Chondrocyte (in vitro differentiated cells): ENCODE measurements at regions not wholly inside any gene's neighbourhood (a gene's known extent, or its start where the extent isn't known, plus 50 kb on each side); places are given as distances from the start of the nearest gene placed in this dataset.

ENCODE experiments used
- DNase-seq: peaks from one replicate; pipeline ENCODE4 v3.0.0; 2021; ENCODE audit warnings: mixed read lengths, low spot score
- H3K27ac Mint-ChIP-seq: one replicate; pipeline ENCODE4 v1.8.0; 2021; ENCODE audit warnings: mild to moderate bottlenecking, moderate library complexity, mixed read lengths; ENCODE audit not compliant: unreplicated experiment
- H3K27me3 Mint-ChIP-seq: 2 replicates; pipeline ENCODE4 v1.8.0; 2021; ENCODE audit warnings: low read depth, mixed read lengths
- H3K36me3 Mint-ChIP-seq: 2 replicates; pipeline ENCODE4 v1.8.0; 2021; ENCODE audit warnings: low read depth, mixed read lengths
- H3K4me1 Mint-ChIP-seq: 2 replicates; pipeline ENCODE4 v1.8.0; 2021; ENCODE audit warnings: low read depth, mild to moderate bottlenecking, mixed read lengths
- H3K4me3 Mint-ChIP-seq: one replicate; pipeline ENCODE4 v1.8.0; 2021; ENCODE audit warnings: mild to moderate bottlenecking, moderate library complexity, mixed read lengths; ENCODE audit not compliant: unreplicated experiment
- H3K9me3 Mint-ChIP-seq: 2 replicates; pipeline ENCODE4 v1.8.0; 2021; ENCODE audit warnings: low read depth, mixed read lengths
- TF ChIP-seq, protein P1 (sequence below): fragments of 200-600 bp; sonication (generic); IDR thresholded peaks from 2 replicates; pipeline ENCODE4 v1.5.0; 2021; ENCODE audit warnings: antibody characterized with exemption, mild to moderate bottlenecking, moderate library complexity

DNA sequence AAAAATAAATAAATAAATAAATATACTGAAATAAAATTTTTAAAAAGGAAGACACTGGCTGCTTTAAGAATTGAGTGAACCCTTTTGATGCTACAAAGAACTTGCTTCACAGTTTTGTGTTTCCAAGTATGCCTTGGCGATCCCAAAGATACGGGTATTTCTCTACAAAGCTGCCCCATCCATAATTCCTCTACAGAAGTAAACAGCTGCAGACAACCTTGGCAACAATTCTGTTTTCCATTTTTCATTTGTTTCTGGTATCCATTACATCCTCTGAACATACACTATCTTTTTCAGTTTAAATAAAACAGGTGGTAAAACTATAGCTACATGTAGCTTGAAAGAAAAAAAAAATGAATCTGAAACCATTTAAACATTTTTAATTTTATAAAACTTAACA, 552.8 kb upstream of the KLHL29 start:
- no peaks in the 10 kb centered on the region for H3K4me1 Mint-ChIP-seq
- H3K9me3 Mint-ChIP-seq, result peaks cover 5% of the 10 kb centered on the region
- TF ChIP-seq, protein P1, sequence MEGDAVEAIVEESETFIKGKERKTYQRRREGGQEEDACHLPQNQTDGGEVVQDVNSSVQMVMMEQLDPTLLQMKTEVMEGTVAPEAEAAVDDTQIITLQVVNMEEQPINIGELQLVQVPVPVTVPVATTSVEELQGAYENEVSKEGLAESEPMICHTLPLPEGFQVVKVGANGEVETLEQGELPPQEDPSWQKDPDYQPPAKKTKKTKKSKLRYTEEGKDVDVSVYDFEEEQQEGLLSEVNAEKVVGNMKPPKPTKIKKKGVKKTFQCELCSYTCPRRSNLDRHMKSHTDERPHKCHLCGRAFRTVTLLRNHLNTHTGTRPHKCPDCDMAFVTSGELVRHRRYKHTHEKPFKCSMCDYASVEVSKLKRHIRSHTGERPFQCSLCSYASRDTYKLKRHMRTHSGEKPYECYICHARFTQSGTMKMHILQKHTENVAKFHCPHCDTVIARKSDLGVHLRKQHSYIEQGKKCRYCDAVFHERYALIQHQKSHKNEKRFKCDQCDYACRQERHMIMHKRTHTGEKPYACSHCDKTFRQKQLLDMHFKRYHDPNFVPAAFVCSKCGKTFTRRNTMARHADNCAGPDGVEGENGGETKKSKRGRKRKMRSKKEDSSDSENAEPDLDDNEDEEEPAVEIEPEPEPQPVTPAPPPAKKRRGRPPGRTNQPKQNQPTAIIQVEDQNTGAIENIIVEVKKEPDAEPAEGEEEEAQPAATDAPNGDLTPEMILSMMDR, result no peak
- no peak for DNase-seq
- no peaks in the 10 kb centered on the region for H3K36me3 Mint-ChIP-seq
- no peak overlapping the region for H3K27ac Mint-ChIP-seq
- H3K27me3 Mint-ChIP-seq, result peaks cover 7% of the 10 kb centered on the region
- H3K4me3 Mint-ChIP-seq, result no peak overlapping the region

DNA sequence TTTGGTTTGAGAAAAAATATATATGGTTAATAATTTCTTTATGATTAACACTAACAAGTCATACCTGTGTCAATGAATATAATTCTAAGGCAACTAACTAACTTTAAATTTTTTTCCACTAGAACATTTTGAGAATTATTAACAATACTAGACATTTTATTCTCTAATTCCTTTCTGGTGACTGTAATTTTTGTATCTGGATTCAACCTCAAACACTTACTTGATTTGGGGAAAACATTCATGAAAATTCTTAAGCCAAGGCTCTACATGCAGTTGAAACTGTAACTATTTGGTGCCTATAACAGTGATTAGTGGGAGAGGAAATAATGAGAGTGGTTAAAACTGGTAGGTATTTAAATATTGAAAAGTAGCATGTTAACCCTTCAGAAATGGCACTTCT, 546.5 kb upstream of the KLHL29 start:
- Mint-ChIP-seq H3K27me3 (peaks cover 9% of the 10 kb centered on the region), H3K4me1 (no peaks in the 10 kb centered on the region), H3K4me3 (no peak overlapping the region), H3K27ac (no peak overlapping the region), H3K36me3 (no peaks in the 10 kb centered on the region), H3K9me3 (no peaks in the 10 kb centered on the region)
- no peak for DNase-seq
- TF ChIP-seq, protein P1, result no peak

- Mint-ChIP-seq H3K4me3 (no peak overlapping the region), H3K4me1 (no peaks in the 10 kb centered on the region), H3K36me3 (no peaks in the 10 kb centered on the region), H3K9me3 (no peaks in the 10 kb centered on the region), H3K27me3 (peaks cover 4% of the 10 kb centered on the region), H3K27ac (no peak overlapping the region)
- no peak for DNase-seq
- TF ChIP-seq, protein P1, result no peak
Measured at GRCh38 chr2:22842205-22842869, 542.6 kb upstream of the KLHL29 start.

- TF ChIP-seq, protein P1, result no peak
- H3K4me3 Mint-ChIP-seq, result no peak overlapping the region
- H3K4me1 Mint-ChIP-seq, result no peaks in the 10 kb centered on the region
- peaks cover 7% of the 10 kb centered on the region for H3K27me3 Mint-ChIP-seq
- H3K27ac Mint-ChIP-seq, result no peak overlapping the region
- DNase-seq, result no peak
- H3K36me3 Mint-ChIP-seq, result no peaks in the 10 kb centered on the region
- no peaks in the 10 kb centered on the region for H3K9me3 Mint-ChIP-seq
Measured at GRCh38 chr2:22843919-22844537, 541.0 kb upstream of the KLHL29 start.

GRCh38 chr2:22850310-22850709, 534.7 kb upstream of the KLHL29 start:
- TF ChIP-seq, protein P1, result no peak

More at GRCh38 chr2:22850310-22850709, 534.7 kb upstream of the KLHL29 start:
- DNase-seq, result no peak
- H3K4me3 Mint-ChIP-seq, result no peak overlapping the region
- H3K27ac Mint-ChIP-seq, result no peak overlapping the region
- no peaks in the 10 kb centered on the region for H3K36me3 Mint-ChIP-seq
- peaks cover 4% of the 10 kb centered on the region for H3K9me3 Mint-ChIP-seq
- no peaks in the 10 kb centered on the region for H3K4me1 Mint-ChIP-seq
- peaks cover 7% of the 10 kb centered on the region for H3K27me3 Mint-ChIP-seq
